ENCODE measurements at regions not wholly inside any gene's neighbourhood (a gene's known extent, or its start where the extent isn't known, plus 50 kb on each side); places are given as distances from the start of the nearest gene placed in this dataset.
"Not testable (repeated sequence)": the region's sequence is repeated elsewhere in the genome, so short reads cannot be mapped to it uniquely, and the experiment has no call there.

DNA sequence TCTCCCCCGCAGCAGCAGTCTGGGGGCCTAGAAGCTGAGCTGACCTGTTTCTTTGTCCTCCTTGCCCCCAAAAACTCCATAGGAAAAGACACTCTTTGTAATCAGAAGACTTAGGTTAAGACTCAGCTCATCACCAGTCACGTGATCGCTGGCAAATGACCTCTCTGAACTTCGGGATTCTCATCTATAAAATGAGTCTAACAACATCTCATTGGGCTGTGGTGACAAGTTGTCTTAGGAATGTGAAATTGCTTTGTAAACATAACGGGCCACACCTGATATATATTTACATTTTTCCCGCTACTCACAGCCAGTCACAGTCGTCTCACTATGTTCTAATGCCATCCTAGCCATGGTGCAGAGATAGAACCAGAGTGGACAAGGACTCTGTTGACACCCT is 86.0 kb upstream of the LHX1 start:
- no peak for DNase-seq (ENCODE audit: insufficient read length, low spot score)
- TF ChIP-seq, protein P1, sequence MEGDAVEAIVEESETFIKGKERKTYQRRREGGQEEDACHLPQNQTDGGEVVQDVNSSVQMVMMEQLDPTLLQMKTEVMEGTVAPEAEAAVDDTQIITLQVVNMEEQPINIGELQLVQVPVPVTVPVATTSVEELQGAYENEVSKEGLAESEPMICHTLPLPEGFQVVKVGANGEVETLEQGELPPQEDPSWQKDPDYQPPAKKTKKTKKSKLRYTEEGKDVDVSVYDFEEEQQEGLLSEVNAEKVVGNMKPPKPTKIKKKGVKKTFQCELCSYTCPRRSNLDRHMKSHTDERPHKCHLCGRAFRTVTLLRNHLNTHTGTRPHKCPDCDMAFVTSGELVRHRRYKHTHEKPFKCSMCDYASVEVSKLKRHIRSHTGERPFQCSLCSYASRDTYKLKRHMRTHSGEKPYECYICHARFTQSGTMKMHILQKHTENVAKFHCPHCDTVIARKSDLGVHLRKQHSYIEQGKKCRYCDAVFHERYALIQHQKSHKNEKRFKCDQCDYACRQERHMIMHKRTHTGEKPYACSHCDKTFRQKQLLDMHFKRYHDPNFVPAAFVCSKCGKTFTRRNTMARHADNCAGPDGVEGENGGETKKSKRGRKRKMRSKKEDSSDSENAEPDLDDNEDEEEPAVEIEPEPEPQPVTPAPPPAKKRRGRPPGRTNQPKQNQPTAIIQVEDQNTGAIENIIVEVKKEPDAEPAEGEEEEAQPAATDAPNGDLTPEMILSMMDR (IDR thresholded peaks at IDR 0.05; ENCODE audit: insufficient read depth, missing control alignments): no peak
- no peak for FAIRE-seq

DNA sequence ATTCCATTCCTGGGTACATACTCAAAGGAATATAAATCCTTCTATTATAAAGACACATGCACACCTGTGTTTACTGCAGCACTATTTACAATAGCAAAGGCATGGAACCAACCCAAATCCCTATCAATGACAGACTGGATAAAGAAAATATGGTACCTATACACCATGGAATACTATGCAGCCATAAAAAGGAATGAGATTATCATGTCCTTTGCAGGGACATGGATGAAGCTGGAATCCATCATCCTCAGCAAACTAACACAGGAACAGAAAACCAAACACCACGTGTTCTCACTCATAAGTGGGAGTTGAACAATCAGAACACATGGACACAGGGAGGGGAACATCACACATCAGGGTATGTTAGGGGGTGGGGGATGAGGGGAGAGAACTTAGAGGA is 84.8 kb upstream of the LHX1 start:
- not testable (repeated sequence) for DNase-seq (ENCODE audit: insufficient read length, low spot score); FAIRE-seq

GRCh38 chr17:36854982-36855381 is 82.3 kb upstream of the LHX1 start:
- TF ChIP-seq, protein P1 (IDR thresholded peaks at IDR 0.05; ENCODE audit: insufficient read depth, missing control alignments): no peak
- FAIRE-seq (no peak), DNase-seq (ENCODE audit: insufficient read length, low spot score) (no peak)

- TF ChIP-seq, protein P1 (IDR thresholded peaks at IDR 0.05; ENCODE audit: insufficient read depth, missing control alignments): no peak
- no peak for FAIRE-seq
These were observed 81.8 kb upstream of the LHX1 start for GRCh38 chr17:36855459-36855858.

GRCh38 chr17:36856222-36856621 is 81.1 kb upstream of the LHX1 start:
- no peak for FAIRE-seq
- no peak for DNase-seq (ENCODE audit: insufficient read length, low spot score)
- TF ChIP-seq, protein P1 (IDR thresholded peaks at IDR 0.05; ENCODE audit: insufficient read depth, missing control alignments): no peak

More at GRCh38 chr17:36855459-36855858, 81.8 kb upstream of the LHX1 start:
- DNase-seq (ENCODE audit: insufficient read length, low spot score): no peak

DNA sequence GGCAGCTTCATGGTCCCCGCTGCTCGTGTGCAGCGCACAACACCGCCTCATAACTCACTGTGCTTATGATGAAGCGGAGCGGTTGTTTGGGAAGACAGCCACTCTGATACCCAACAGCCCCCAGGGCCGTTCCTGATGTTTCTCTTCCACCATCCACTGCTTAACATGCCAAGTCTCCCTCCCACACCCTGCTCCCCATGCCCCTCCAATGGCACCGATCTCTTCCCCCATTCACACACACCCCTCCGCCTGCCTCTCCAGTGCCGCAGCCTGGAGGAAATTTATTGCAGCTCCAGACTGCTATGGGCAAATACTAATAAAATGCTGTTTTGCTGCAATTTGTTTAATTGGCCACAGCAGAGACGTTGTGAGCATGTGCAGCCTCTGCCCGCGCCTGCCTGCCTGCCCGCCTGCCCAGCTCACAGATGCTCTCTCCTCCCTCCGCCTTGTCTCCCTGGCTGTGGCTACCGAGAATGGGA is 80.3 kb upstream of the LHX1 start:
- TF ChIP-seq, protein P1 (IDR thresholded peaks at IDR 0.05; ENCODE audit: insufficient read depth, missing control alignments): no peak
- DNase-seq (ENCODE audit: insufficient read length, low spot score) (no peak), FAIRE-seq (no peak)

- FAIRE-seq (no peak), DNase-seq (ENCODE audit: insufficient read length, low spot score) (no peak)
- TF ChIP-seq, protein P1 (IDR thresholded peaks at IDR 0.05; ENCODE audit: insufficient read depth, missing control alignments): no peak
These were observed 79.6 kb upstream of the LHX1 start for GRCh38 chr17:36857698-36858097.
